ENCODE measurements at regions not wholly inside any gene's neighbourhood (a gene's known extent, or its start where the extent isn't known, plus 50 kb on each side); places are given as distances from the start of the nearest gene placed in this dataset.

- no peak overlapping the region for H3K27ac ChIP-seq (ENCODE audit: extremely low read length, insufficient read depth, low read length)
- ChIA-PET POLR2A (no interaction called here), CTCF (ENCODE audit: low intra/inter-chr PET ratio, low total read pairs) (no interaction called here)
- no peaks in the 10 kb centered on the region for H4K20me1 ChIP-seq (ENCODE audit: insufficient read depth, low read length)
- intact Hi-C loops (cut with micrococcal nuclease; ENCODE audit: unreplicated experiment) (no loop called here), in situ Hi-C loops (cut with HindIII; ENCODE audit: extremely low pct_ligation_motif_present, low pct_unique_long_range_greater_than_20kb) (no loop called here)
- TF ChIP-seq RBAK (CRISPR knock-in tag; IDR thresholded peaks at IDR 0.05) (no peak), MTERF4 (CRISPR knock-in tag; IDR thresholded peaks at IDR 0.05) (no peak), IKZF5 (CRISPR knock-in tag; IDR thresholded peaks at IDR 0.05) (no peak), SP1 (IDR thresholded peaks at IDR 0.05) (no peak), SP1 (CRISPR knock-in tag; IDR thresholded peaks at IDR 0.05) (no peak), POGK (CRISPR knock-in tag; conservative IDR thresholded peaks at IDR 0.05) (no peak), ZNF317 (CRISPR knock-in tag; IDR thresholded peaks at IDR 0.05) (no peak)
- no peak overlapping the region for H2AFZ ChIP-seq (ENCODE audit: low read length)
- H3K4me3 ChIP-seq (replicated peaks in 1 of 3; ENCODE audit: insufficient read depth in 1 of 3, low read depth in 2 of 3, low read length in 3 of 3): no peak overlapping the region
- H3K36me3 ChIP-seq (replicated peaks in 1 of 2; ENCODE audit: control insufficient read depth in 1 of 2, insufficient read depth in 2 of 2, low read length in 2 of 2): no peaks in the 10 kb centered on the region
- no peaks in the 10 kb centered on the region for H3K79me2 ChIP-seq (ENCODE audit: insufficient read depth, low read length)
- no peak for FAIRE-seq
- no peak for DNase-seq (ENCODE audit: low spot score)
- no peaks in the 10 kb centered on the region for H3K27me3 ChIP-seq (ENCODE audit: control insufficient read depth in 1 of 2, insufficient read depth in 2 of 2, low read length in 2 of 2)
- H3K9ac ChIP-seq (ENCODE audit: insufficient read depth, low read depth, low read length): no peak overlapping the region
- no TSS peak for BruUV-seq (replicated peaks)
- H3K4me2 ChIP-seq (ENCODE audit: low read depth, low read length): no peak overlapping the region
- H3K4me1 ChIP-seq (ENCODE audit: insufficient read depth, low read length): no peaks in the 10 kb centered on the region
- ATAC-seq: no peak
- H3K9me3 ChIP-seq (ENCODE audit: low read length): peaks cover 50% of the 10 kb centered on the region
Observed at GRCh38 chr6:120511712-120512111, 822.6 kb downstream of the TBC1D32 start.
